ENCODE measurements at regions not wholly inside any gene's neighbourhood (a gene's known extent, or its start where the extent isn't known, plus 50 kb on each side); places are given as distances from the start of the nearest gene placed in this dataset.
A peak's percentile ranks its signal among the peaks of the same experiment; 100 is the strongest.

DNA sequence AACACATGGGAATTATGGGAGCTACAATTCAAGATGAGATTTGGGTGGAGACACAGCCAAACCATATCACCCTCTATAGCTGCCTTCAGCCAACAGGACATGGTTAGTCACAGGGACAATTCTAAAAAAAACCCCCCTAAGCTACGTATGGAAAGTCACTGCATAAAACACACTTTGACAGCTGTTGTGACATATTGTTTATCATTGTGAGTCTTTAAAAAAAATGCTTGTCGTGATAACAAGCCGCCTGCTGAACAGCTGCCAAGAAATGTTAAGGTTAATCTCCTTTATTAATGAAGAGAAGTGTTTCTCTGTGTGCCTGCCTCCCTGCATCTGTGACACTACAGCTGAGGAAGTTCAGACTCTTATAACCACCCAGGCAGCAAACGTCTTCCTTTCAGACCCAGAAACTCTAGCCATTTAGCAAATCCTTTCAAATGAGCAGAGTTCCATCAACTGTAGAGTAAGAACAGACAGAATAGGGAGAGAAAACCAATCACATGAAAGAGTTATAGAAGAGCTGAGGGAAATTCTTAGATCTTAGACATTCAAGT is 1459.6 kb upstream of the TMEM132C start:
- H3K9me3 ChIP-seq = no peaks in the 10 kb centered on the region
- TF ChIP-seq, protein P1, sequence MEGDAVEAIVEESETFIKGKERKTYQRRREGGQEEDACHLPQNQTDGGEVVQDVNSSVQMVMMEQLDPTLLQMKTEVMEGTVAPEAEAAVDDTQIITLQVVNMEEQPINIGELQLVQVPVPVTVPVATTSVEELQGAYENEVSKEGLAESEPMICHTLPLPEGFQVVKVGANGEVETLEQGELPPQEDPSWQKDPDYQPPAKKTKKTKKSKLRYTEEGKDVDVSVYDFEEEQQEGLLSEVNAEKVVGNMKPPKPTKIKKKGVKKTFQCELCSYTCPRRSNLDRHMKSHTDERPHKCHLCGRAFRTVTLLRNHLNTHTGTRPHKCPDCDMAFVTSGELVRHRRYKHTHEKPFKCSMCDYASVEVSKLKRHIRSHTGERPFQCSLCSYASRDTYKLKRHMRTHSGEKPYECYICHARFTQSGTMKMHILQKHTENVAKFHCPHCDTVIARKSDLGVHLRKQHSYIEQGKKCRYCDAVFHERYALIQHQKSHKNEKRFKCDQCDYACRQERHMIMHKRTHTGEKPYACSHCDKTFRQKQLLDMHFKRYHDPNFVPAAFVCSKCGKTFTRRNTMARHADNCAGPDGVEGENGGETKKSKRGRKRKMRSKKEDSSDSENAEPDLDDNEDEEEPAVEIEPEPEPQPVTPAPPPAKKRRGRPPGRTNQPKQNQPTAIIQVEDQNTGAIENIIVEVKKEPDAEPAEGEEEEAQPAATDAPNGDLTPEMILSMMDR (IDR thresholded peaks at IDR 0.05) = no peak
- TF ChIP-seq POLR2AphosphoS5 (IDR thresholded peaks at IDR 0.05) (no peak), POLR2A (IDR thresholded peaks at IDR 0.05) (no peak), EP300 (IDR thresholded peaks at IDR 0.05) (no peak)
- WGBS, 5 donors = 21 to 37% (median 29%) methylated on average over 4 of the region's 4 CpGs
- H3K27me3 ChIP-seq = no peaks in the 10 kb centered on the region
- no peak overlapping the region for H3K4me3 ChIP-seq
- H3K4me1 ChIP-seq = no peaks in the 10 kb centered on the region
- no peak for DNase-seq
- no peak overlapping the region for H3K27ac ChIP-seq
- H3K36me3 ChIP-seq = no peaks in the 10 kb centered on the region
- intact Hi-C loops (cut with DNase I; ENCODE audit: low total_unique reads) = no loop called here

DNA sequence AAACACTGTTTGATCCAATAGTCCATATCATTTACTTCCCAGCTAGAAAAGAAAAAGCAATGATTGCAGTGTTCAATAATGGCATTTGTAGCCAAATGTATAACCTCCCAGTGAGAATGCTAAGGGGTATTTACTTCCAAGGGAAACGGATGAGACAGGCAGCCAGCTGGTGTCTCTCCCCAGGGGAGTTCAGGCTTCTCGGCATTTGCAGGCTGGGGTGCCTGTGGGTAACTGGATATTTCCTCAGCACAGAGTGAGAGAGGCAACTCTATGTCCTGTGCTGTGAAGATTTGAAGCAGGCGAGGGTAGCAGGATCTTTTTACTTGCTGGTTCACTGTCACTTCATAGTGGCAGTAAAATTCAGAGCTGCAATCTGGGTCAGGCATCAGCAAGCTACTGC is 1455.6 kb upstream of the TMEM132C start:
- no peak for DNase-seq
- TF ChIP-seq POLR2A (IDR thresholded peaks at IDR 0.05) = no peak
- TF ChIP-seq, protein P1 (IDR thresholded peaks at IDR 0.05) = no peak
- intact Hi-C loops (cut with DNase I; ENCODE audit: low total_unique reads) = no loop called here
- Histone ChIP-seq H3K4me3 (no peak overlapping the region), H3K36me3 (no peaks in the 10 kb centered on the region), H3K27me3 (no peaks in the 10 kb centered on the region), H3K27ac (no peak overlapping the region), H3K9me3 (no peaks in the 10 kb centered on the region), H3K4me1 (no peaks in the 10 kb centered on the region)
- WGBS, 5 donors = 25 to 36% (median 29%) methylated on average over 3 of the region's 3 CpGs

DNA sequence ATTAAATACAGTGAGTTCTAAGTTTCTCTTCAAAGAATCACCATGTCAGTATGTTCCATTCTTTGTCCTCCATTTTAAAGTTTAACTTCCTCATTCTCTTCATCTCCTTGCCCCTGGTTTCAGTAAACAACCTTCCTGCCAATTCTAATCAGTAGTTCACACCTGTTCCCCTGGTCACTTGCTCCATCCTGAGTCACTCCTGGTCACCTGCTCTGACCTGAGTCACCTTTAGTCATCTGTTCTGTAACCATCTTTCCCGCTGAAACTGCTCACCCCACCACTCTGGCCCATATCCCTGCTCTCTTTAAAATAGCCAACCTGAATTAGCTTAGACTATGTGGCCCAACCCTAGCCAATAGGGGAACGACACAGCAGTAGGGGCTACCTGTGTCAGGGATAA is 1447.4 kb upstream of the TMEM132C start:
- Histone ChIP-seq H3K4me3 (no peak overlapping the region), H3K27me3 (no peaks in the 10 kb centered on the region), H3K9me3 (peaks cover 4 to 30% (median 21%) of the 10 kb centered on the region in 4 donors), H3K27ac (no peak overlapping the region), H3K36me3 (no peaks in the 10 kb centered on the region), H3K4me1 (no peaks in the 10 kb centered on the region)
- TF ChIP-seq POLR2A (IDR thresholded peaks at IDR 0.05) = no peak
- TF ChIP-seq EP300 (IDR thresholded peaks at IDR 0.05) = no peak
- TF ChIP-seq, protein P1 (IDR thresholded peaks at IDR 0.05) = no peak
- no peak for TF ChIP-seq POLR2AphosphoS5 (IDR thresholded peaks at IDR 0.05)
- intact Hi-C loops (cut with DNase I; ENCODE audit: low total_unique reads) = no loop called here
- 57 to 78% (median 70%) methylated on average over 2 of the region's 2 CpGs for WGBS, 5 donors
- DNase-seq = no peak

DNA sequence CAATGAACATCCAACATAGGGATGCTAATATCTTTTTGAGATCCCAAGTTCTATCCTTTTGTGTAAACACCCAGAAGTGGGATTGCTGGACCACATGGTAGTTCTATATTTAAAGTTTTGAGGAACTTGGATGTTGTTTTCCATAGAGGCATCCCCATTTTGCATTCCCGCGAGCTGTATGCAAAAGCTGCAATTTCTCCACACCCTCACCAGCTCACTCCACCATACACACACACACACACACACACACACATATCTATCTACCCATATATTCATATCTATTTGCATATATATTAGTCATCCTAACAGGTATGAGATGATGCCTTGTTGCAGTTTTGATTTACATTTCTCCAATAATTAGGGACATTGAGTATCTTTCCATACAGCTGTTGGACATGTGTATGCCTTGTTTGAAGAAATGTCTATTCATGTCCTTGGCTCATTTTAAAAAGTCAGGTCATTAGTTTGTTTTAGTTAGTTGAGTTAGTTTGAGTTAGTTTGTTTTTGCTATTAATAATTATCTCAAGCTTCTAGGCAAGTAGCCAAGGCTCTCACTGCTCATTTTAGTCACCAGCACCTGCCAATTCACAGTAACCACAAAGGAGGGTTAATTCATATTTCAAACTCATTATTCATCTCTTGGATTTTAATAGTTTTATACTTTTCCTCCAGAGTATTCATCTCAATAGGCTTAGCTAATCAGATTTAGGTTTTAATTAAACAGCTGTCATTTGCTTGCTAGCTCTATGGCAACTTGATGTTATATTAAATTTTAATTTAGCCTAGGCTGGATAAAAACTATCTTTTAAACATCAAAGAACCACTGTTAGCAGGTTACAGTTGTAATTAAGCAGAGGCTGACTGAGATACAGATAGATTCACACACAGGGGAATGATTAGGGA is 1435.9 kb upstream of the TMEM132C start:
- DNase-seq = peak in 1 of 2 donors; percentile 21
- Histone ChIP-seq H3K4me1 (no peaks in the 10 kb centered on the region), H3K27ac (no peak overlapping the region), H3K9me3 (peaks cover 0 to 28% (median 20%) of the 10 kb centered on the region in 4 donors), H3K4me3 (no peak overlapping the region), H3K27me3 (peaks cover 0 to 12% (median 0%) of the 10 kb centered on the region in 3 donors), H3K36me3 (no peaks in the 10 kb centered on the region)
- TF ChIP-seq POLR2AphosphoS5 (IDR thresholded peaks at IDR 0.05) = no peak
- no peak for TF ChIP-seq EP300 (IDR thresholded peaks at IDR 0.05)
- TF ChIP-seq, protein P1 (IDR thresholded peaks at IDR 0.05) = no peak
- TF ChIP-seq POLR2A (IDR thresholded peaks at IDR 0.05) = no peak
- intact Hi-C loops (cut with DNase I; ENCODE audit: low total_unique reads) = no loop called here
- 67 to 94% (median 92%) methylated on average over 2 of the region's 2 CpGs for WGBS, 5 donors

Data from stomach (tissue), 8 donors.